Parathyroid adenoma (tissue), 2 donors: ENCODE measurements at regions not wholly inside any gene's neighbourhood (a gene's known extent, or its start where the extent isn't known, plus 50 kb on each side); places are given as distances from the start of the nearest gene placed in this dataset.

ENCODE experiments used
- H2AFZ ChIP-seq: fragments of 300-600 bp; sonication (generic); one replicate; pipeline ENCODE4 v1.7.0; 2017; ENCODE audit warnings: antibody characterized with exemption, mild to moderate bottlenecking
- H3K27ac ChIP-seq: fragments of 300-600 bp; sonication (generic); one replicate; pipeline ENCODE4 v1.7.0; 2017
- H3K27me3 ChIP-seq: fragments of 300-600 bp; sonication (generic); one replicate; pipeline ENCODE4 v1.7.0; 2017; ENCODE audit warnings: low read length; ENCODE audit not compliant: control insufficient read depth, insufficient read depth
- H3K36me3 ChIP-seq: fragments of 300-600 bp; sonication (generic); one replicate; pipeline ENCODE4 v1.7.0; 2017; ENCODE audit warnings: low read length; ENCODE audit not compliant: control insufficient read depth, insufficient read depth
- H3K4me1 ChIP-seq: fragments of 300-600 bp; sonication (generic); one replicate; pipeline ENCODE4 v1.7.0; 2017; ENCODE audit warnings: control low read depth
- H3K4me2 ChIP-seq: fragments of 300-600 bp; sonication (generic); one replicate; pipeline ENCODE4 v1.7.0; 2017; ENCODE audit warnings: low read length
- H3K4me3 ChIP-seq: fragments of 300-600 bp; sonication (generic); one replicate; pipeline ENCODE4 v1.7.0; 2017; ENCODE audit warnings: low read depth, low read length
- H3K79me2 ChIP-seq: fragments of 300-600 bp; sonication (generic); one replicate; pipeline ENCODE4 v1.7.0; 2017; ENCODE audit warnings: control low read depth
- H3K9ac ChIP-seq: fragments of 300-600 bp; sonication (generic); one replicate; pipeline ENCODE4 v1.7.0; 2017; ENCODE audit warnings: mild to moderate bottlenecking
- H3K9me3 ChIP-seq: fragments of 300-600 bp; sonication (generic); one replicate; pipeline ENCODE4 v1.7.0; 2017; ENCODE audit warnings: low read length; ENCODE audit not compliant: control insufficient read depth
- TF ChIP-seq, protein P1 (sequence below): fragments of 300-600 bp; sonication (generic); IDR thresholded peaks from one replicate; pipeline ENCODE4 v1.7.0; 2017; ENCODE audit warnings: antibody characterized with exemption, mild to moderate bottlenecking
- donor health status: primary hyperparathyroidism.

DNA sequence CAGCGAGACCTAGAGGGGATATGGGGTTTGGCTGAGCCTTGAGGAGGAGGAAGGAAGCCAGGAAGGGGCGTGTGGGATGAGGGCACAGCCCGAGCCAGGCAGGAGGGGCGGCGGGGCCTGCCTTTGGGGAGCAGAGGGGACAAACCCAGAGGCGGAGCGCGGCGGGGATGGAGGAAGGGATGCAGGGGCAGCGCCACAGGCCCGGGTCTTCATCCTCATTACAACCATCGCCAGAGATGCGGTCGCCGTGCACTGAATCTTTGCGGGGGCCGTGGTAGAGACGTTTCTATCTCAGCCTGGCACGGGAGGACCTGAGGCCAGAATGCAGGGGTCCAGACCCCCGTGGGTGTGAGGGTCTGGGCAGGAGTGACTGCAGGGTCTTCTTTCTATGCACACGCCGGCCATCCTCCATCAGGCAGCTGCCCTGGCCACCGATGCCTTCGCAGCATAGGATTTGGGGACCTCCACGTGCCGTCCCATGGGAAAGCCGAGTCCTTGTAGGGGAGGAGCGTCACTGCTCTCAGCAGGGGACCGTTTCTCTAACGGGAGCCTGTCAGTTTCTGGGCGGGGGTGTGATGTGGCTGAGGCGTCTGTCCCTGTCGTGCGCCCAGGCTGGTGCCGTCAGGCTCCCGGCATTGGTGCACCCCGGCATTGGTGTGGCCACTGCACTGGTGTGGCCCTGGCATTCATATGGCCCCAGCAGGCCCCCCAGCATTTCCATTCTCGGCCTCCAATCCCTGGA lies 1267.9 kb downstream of the BRD1 start:
- H2AFZ ChIP-seq = no peak overlapping the region
- TF ChIP-seq, protein P1, sequence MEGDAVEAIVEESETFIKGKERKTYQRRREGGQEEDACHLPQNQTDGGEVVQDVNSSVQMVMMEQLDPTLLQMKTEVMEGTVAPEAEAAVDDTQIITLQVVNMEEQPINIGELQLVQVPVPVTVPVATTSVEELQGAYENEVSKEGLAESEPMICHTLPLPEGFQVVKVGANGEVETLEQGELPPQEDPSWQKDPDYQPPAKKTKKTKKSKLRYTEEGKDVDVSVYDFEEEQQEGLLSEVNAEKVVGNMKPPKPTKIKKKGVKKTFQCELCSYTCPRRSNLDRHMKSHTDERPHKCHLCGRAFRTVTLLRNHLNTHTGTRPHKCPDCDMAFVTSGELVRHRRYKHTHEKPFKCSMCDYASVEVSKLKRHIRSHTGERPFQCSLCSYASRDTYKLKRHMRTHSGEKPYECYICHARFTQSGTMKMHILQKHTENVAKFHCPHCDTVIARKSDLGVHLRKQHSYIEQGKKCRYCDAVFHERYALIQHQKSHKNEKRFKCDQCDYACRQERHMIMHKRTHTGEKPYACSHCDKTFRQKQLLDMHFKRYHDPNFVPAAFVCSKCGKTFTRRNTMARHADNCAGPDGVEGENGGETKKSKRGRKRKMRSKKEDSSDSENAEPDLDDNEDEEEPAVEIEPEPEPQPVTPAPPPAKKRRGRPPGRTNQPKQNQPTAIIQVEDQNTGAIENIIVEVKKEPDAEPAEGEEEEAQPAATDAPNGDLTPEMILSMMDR = no peak
- H3K9ac ChIP-seq = no peak overlapping the region
- H3K4me1 ChIP-seq = no peaks in the 10 kb centered on the region
- H3K27ac ChIP-seq = no peak overlapping the region
- no peaks in the 10 kb centered on the region for H3K27me3 ChIP-seq
- H3K79me2 ChIP-seq = no peaks in the 10 kb centered on the region
- H3K36me3 ChIP-seq = no peaks in the 10 kb centered on the region
- no peak overlapping the region for H3K4me2 ChIP-seq
- H3K9me3 ChIP-seq = no peaks in the 10 kb centered on the region
- H3K4me3 ChIP-seq = no peak overlapping the region

DNA sequence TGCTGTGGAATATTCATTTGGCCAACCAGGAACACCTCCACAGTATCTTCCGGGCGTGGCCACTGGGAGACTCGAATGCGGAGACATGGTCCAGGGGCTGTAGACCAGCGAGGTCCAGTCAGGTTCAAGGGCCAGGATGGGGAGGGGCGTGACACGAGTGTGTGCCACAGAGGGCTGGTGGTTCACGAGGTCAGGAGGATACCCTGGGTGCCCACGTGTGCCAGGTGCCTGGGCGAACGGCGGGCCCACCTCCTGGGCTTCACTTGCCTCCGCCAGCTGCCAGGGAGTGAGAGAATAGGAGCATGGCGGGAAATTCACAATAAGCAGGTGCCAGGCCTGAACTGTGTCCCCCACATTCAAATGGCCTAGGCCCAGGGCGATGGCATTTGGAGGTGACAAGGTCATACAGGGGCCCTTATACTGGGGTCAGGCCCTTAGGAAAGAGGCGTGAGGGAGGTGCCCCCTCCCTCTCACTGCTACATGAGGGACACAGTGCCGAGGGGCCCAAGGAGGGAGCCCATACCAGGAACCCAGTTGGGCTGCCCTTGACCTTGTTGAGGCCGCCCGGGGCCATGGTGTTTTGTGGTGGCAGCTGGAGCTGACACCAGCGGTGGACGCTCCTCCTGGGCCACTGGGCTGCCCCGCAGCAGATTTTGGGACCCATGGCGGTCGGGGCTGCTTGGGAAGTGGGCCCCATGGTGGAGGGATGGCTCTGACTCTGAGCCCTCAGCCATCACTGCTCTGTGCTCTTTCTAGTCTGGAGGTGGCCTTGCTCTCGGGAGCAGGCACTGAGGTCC lies 1268.9 kb downstream of the BRD1 start:
- Histone ChIP-seq H3K36me3 (no peaks in the 10 kb centered on the region), H3K4me2 (no peak overlapping the region), H3K9me3 (no peaks in the 10 kb centered on the region), H3K79me2 (no peaks in the 10 kb centered on the region), H3K4me3 (no peak overlapping the region), H3K27ac (no peak overlapping the region), H3K4me1 (no peaks in the 10 kb centered on the region), H3K27me3 (no peaks in the 10 kb centered on the region), H3K9ac (no peak overlapping the region), H2AFZ (no peak overlapping the region)
- TF ChIP-seq, protein P1 = no peak

DNA sequence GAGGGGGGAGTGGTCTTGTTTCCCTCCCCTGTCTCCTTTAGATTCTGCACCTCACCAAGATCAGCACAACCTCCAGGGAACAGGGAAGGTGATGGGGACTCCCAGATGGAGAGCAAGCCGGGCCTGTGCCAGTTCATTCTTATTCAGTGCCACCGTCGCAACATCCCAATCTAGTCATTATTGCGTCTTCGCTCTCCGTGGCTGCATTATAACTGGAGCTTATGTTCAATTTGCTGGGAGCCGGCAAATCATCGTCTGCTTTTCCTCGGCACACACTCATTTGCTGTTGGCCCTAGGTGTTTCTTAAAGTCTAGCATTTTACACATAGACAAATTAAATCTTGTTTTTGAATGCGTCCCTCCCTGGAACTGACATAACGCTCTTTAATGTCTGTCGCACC lies 1269.7 kb downstream of the BRD1 start:
- no peak overlapping the region for H3K4me2 ChIP-seq
- H3K9ac ChIP-seq = no peak overlapping the region
- no peak overlapping the region for H3K27ac ChIP-seq
- TF ChIP-seq, protein P1 = no peak
- no peaks in the 10 kb centered on the region for H3K4me1 ChIP-seq
- H3K4me3 ChIP-seq = no peak overlapping the region
- H3K36me3 ChIP-seq = no peaks in the 10 kb centered on the region
- H3K9me3 ChIP-seq = no peaks in the 10 kb centered on the region
- H3K79me2 ChIP-seq = no peaks in the 10 kb centered on the region
- H3K27me3 ChIP-seq = no peaks in the 10 kb centered on the region
- H2AFZ ChIP-seq = no peak overlapping the region

DNA sequence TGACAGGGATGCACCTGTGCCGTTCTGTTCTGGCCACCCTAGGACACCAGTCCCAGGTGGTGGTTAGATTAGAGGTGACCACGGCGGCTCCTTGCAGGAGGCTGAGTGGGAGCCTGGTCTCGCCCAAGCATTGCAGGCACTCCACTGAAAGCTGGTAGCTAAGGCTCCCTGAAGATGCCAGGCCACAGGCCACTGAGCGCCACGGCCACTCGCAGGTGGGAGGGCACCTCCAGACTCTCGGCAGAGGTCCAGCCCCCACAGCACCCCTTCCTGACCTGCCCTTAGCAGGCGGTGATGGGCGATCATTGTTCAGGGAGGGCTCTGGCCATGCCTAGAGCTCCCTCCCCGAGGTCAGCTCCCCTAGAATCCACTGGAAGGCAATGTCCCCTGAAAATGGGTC lies 1270.2 kb downstream of the BRD1 start:
- Histone ChIP-seq H3K79me2 (no peaks in the 10 kb centered on the region), H3K36me3 (no peaks in the 10 kb centered on the region), H3K4me3 (no peak overlapping the region), H3K9ac (no peak overlapping the region), H3K4me2 (no peak overlapping the region), H3K9me3 (no peaks in the 10 kb centered on the region), H3K4me1 (no peaks in the 10 kb centered on the region), H3K27ac (no peak overlapping the region), H2AFZ (no peak overlapping the region), H3K27me3 (no peaks in the 10 kb centered on the region)
- TF ChIP-seq, protein P1 = no peak
